Keratinocyte (primary cell): ENCODE measurements at regions not wholly inside any gene's neighbourhood (a gene's known extent, or its start where the extent isn't known, plus 50 kb on each side); places are given as distances from the start of the nearest gene placed in this dataset.

Source experiments
- CTCF ChIP-seq, 3 experiments: IDR thresholded peaks in 1 of 3; conservative IDR thresholded peaks in 1 of 3; optimal IDR thresholded peaks in 1 of 3; 2 replicates in 2 of 3; 3 replicates in 1 of 3; pipeline versions ENCODE3 to v1.5.1; 2011; ENCODE audit warnings: low read length in 3 of 3, mild to moderate bottlenecking in 3 of 3, moderate library complexity in 2 of 3, control low read depth in 1 of 3, inconsistent platforms in 1 of 3; ENCODE audit not compliant: insufficient read depth in 2 of 3; ENCODE audit errors: extremely low read depth in 1 of 3
- EZH2 ChIP-seq: IDR thresholded peaks from one replicate; pipeline ENCODE4 v1.6.1; 2012; ENCODE audit warnings: inconsistent platforms, mild to moderate bottlenecking, low read length, moderate library complexity

GRCh38 chr3:117126946-117127546, 417.5 kb downstream of the TUSC7 start:
- TF ChIP-seq CTCF (optimal IDR thresholded peaks at IDR 0.05 in 1 of 3, IDR thresholded peaks at IDR 0.05 in 1 of 3, conservative IDR thresholded peaks at IDR 0.05 in 1 of 3; ENCODE audit: extremely low read depth in 1 of 3, insufficient read depth in 2 of 3, low read length in 3 of 3), result no peak
- no peak for TF ChIP-seq EZH2
